Testis (tissue), 2 donors: ENCODE measurements at regions not wholly inside any gene's neighbourhood (a gene's known extent, or its start where the extent isn't known, plus 50 kb on each side); places are given as distances from the start of the nearest gene placed in this dataset.

Experiments used
- DNase-seq: peaks from one replicate; pipeline ENCODE4 v3.0.0-alpha.2; 2019
- H3K27ac ChIP-seq, 2 donors: fragments of 200-600 bp; sonication (generic); one replicate each; pipeline ENCODE4 v1.5.1; 2019
- H3K27me3 ChIP-seq: fragments of 200-600 bp; sonication (generic); one replicate; pipeline ENCODE4 v1.5.1; 2019
- H3K36me3 ChIP-seq: fragments of 200-600 bp; sonication (generic); one replicate; pipeline ENCODE4 v1.5.1; 2017; ENCODE audit warnings: low read depth; ENCODE audit errors: missing control alignments
- H3K4me1 ChIP-seq: fragments of 200-600 bp; sonication (generic); one replicate; pipeline ENCODE4 v1.5.1; 2019
- H3K4me3 ChIP-seq, 2 donors: fragments of 200-600 bp; sonication (generic); one replicate each; pipeline ENCODE4 v1.5.1; 2017 to 2019
- H3K9me3 ChIP-seq: fragments of 200-600 bp; sonication (generic); one replicate; pipeline ENCODE4 v1.5.1; 2017
- POLR2A ChIP-seq: fragments of 450-650 bp; IDR thresholded peaks from one replicate; pipeline ENCODE4 v1.6.1; 2017; ENCODE audit warnings: antibody characterized with exemption, mild to moderate bottlenecking, moderate library complexity
- WGBS, 2 donors: methylation state at CpG; one replicate each; pipeline ENCODE4 v1.1.5; 2018; 5-methylcytosine and 5-hydroxymethylcytosine counted together
- intact Hi-C: fragments of 100-400 bp; cut with DNase I; formaldehyde crosslinking; loops from one replicate; pipeline ENCODE4 v1.15.1; 2023; ENCODE audit warnings: low total_unique reads
- TF ChIP-seq, protein P1 (sequence below), 3 experiments: fragments of 450-650 bp in 2 of 3; fragments of 200-600 bp in 1 of 3; sonication (generic) in 1 of 3; IDR thresholded peaks; one replicate each; pipeline ENCODE4 v1.5.1; 2016 to 2019; ENCODE audit warnings: antibody characterized with exemption in 3 of 3, mild to moderate bottlenecking in 2 of 3, moderate library complexity in 1 of 3

DNA sequence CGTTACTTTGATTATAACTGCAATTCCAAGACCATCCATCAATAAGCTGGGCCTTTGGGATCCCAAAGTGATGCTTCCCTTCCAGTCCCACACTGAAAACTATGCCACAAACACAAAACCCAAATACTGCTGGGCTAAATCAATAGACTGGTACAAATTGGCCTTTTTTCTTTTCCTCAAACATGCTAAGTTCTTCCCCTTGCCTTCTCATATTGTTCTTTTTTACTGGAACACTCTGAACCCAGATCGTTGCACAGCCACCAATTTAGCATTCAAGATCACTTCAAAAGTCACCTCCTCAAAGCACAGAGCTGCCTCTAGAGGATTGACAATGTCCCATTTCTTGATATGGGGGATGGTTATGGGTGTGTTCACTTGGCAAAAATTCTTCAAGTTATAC, 66.0 kb downstream of the ACTL7B start:
- TF ChIP-seq POLR2A, result no peak
- TF ChIP-seq, protein P1, sequence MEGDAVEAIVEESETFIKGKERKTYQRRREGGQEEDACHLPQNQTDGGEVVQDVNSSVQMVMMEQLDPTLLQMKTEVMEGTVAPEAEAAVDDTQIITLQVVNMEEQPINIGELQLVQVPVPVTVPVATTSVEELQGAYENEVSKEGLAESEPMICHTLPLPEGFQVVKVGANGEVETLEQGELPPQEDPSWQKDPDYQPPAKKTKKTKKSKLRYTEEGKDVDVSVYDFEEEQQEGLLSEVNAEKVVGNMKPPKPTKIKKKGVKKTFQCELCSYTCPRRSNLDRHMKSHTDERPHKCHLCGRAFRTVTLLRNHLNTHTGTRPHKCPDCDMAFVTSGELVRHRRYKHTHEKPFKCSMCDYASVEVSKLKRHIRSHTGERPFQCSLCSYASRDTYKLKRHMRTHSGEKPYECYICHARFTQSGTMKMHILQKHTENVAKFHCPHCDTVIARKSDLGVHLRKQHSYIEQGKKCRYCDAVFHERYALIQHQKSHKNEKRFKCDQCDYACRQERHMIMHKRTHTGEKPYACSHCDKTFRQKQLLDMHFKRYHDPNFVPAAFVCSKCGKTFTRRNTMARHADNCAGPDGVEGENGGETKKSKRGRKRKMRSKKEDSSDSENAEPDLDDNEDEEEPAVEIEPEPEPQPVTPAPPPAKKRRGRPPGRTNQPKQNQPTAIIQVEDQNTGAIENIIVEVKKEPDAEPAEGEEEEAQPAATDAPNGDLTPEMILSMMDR (IDR thresholded peaks at IDR 0.05), result no peak
- DNase-seq, result no peak
- Histone ChIP-seq H3K4me3 (no peak overlapping the region), H3K36me3 (no peaks in the 10 kb centered on the region), H3K4me1 (no peaks in the 10 kb centered on the region), H3K27me3 (no peaks in the 10 kb centered on the region), H3K27ac (no peak overlapping the region), H3K9me3 (no peaks in the 10 kb centered on the region)
- 52 to 81% methylated on average over 2 of the region's 2 CpGs for WGBS, 2 donors
- intact Hi-C loops, result no loop called here

DNA sequence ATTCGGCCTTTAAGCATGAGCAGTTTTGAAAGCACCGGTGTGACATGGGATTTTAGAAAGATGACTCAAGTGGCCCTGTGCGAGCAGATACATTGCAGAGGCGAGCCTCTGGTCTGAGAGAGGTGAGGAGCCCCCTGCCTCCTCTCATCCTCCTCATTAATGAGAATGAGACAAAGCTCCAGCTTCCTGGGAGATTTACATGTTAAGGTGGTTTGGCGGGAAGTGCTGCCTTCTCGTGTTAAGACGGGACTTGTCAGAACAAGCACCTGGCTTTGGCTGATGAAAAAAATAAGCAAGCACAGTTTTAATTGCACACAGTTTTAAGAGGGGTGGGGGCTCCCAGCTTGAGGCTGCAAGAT, 68.1 kb downstream of the ACTL7B start:
- Histone ChIP-seq H3K4me3 (no peak overlapping the region), H3K4me1 (peaks cover 3% of the 10 kb centered on the region), H3K36me3 (no peaks in the 10 kb centered on the region), H3K27me3 (no peaks in the 10 kb centered on the region), H3K27ac (no peak overlapping the region), H3K9me3 (no peaks in the 10 kb centered on the region)
- intact Hi-C loops, result no loop called here
- no peak for TF ChIP-seq POLR2A
- TF ChIP-seq, protein P1 (IDR thresholded peaks at IDR 0.05), result no peak
- WGBS, 2 donors, result 91 to 95% methylated on average over 7 of the region's 7 CpGs
- DNase-seq, result no peak

DNA sequence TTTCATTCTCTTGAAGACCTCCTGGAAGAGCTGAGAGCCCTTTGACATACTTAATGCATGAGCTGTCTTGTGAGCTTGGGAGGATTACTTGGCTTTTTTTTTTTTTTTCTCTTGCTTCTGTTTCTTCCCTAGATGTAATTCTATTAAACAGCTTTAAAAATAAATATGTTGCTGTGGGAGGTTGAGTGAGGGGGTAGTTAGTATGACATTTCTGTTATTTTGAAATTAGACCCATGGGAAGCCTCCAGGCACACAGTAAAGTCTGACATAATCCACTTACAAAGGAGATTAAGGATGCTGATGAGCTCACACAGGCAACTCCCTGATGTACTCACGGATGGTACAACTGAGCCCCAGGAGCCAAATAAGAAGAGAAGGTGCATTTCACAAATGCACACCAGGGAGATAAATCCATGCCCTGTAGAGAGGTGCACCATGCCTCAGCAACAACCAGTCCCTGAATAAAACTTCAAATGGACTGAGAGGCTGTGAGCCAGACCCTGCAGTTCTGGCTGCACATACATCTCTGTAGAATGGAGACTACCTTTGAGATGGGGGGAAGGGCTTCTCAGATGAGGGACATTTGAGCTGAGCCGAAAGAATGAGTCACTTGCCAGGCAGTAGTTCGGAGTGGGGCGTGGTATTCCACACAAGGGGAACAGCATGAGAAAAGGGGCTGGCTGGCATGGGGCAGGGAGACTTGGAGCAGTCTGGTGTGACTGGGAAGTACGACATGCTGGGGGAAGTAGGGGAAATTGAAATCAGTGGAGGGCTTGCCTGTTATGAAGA, 68.7 kb downstream of the ACTL7B start:
- intact Hi-C loops, result no loop called here
- Histone ChIP-seq H3K4me1 (peaks cover 3% of the 10 kb centered on the region), H3K27me3 (no peaks in the 10 kb centered on the region), H3K27ac (no peak overlapping the region), H3K9me3 (no peaks in the 10 kb centered on the region), H3K4me3 (no peak overlapping the region), H3K36me3 (no peaks in the 10 kb centered on the region)
- no peak for DNase-seq
- TF ChIP-seq, protein P1 (IDR thresholded peaks at IDR 0.05), result no peak
- TF ChIP-seq POLR2A, result no peak
- 79 to 86% methylated on average over 5 of the region's 5 CpGs for WGBS, 2 donors

DNA sequence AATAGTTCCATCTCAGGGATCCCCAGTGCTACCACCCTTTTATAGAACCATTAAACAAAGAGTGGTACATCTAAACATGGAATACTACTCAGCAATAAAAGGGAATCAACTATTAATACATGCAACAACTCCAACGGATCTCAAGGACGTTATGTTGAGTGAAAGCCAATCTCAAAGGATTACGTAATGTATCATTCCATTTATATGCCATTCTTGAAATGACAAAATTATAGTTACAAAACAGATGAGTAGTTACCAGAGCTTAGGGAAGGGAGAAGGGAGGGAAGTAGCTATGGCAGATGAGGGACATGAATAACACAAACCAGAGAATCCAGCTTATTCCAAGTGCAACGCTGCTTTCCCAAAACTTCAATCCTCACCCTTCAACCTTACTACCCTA, 69.5 kb downstream of the ACTL7B start:
- H3K9me3 ChIP-seq, result no peaks in the 10 kb centered on the region
- 66 to 76% methylated on average over 4 of the region's 4 CpGs for WGBS, 2 donors
- no peak overlapping the region for H3K27ac ChIP-seq
- peaks cover 3% of the 10 kb centered on the region for H3K4me1 ChIP-seq
- H3K27me3 ChIP-seq, result no peaks in the 10 kb centered on the region
- TF ChIP-seq, protein P1 (IDR thresholded peaks at IDR 0.05), result no peak
- no peak for TF ChIP-seq POLR2A
- intact Hi-C loops, result no loop called here
- H3K36me3 ChIP-seq, result no peaks in the 10 kb centered on the region
- no peak overlapping the region for H3K4me3 ChIP-seq
- DNase-seq, result no peak

DNA sequence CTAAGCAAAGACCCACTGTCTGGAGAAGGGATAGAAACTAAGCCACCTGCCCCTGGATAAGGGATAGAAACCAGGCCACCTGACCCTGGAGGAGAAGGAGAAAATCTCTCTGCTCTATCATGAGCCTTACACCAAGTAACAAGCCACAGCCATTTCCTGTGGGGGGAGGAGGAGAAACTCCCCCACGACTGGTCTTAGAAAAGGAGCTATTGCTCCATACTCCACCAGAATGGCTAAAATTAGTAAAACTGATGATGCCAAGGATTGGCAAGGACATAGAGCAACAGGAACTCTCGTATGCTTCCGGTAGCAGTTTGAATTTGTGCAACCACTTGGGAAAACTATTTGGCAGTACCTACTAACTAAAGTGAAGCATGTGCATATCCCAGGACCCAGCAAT, 70.8 kb downstream of the ACTL7B start:
- Histone ChIP-seq H3K4me1 (peaks cover 3% of the 10 kb centered on the region), H3K9me3 (no peaks in the 10 kb centered on the region), H3K27me3 (no peaks in the 10 kb centered on the region), H3K36me3 (no peaks in the 10 kb centered on the region), H3K4me3 (no peak overlapping the region), H3K27ac (no peak overlapping the region)
- intact Hi-C loops, result no loop called here
- WGBS, 2 donors, result 36 to 39% methylated on average over 3 of the region's 3 CpGs
- peak; percentile 21 for DNase-seq
- TF ChIP-seq, protein P1 (IDR thresholded peaks at IDR 0.05), result no peak
- no peak for TF ChIP-seq POLR2A
